Adipose tissue (tissue), 3 donors: ENCODE measurements at regions not wholly inside any gene's neighbourhood (a gene's known extent, or its start where the extent isn't known, plus 50 kb on each side); places are given as distances from the start of the nearest gene placed in this dataset.
"Not testable (repeated sequence)": the region's sequence is repeated elsewhere in the genome, so short reads cannot be mapped to it uniquely, and the experiment has no call there.

ENCODE experiments used
- H3K27ac ChIP-seq: one replicate; pipeline ENCODE4 v1.5.1; 2013; ENCODE audit warnings: low read depth, low read length
- WGBS, 3 donors: extraction: QIAGEN DNeasy Blood & Tissue Kit; methylation state at CpG; one replicate each; pipeline ENCODE4 v1.1.7; 2013; 5-methylcytosine and 5-hydroxymethylcytosine counted together
- donor health status: healthy with polysubstance abuse.
- donor health status: Bipolar disorder and iron deficiency.
- donor health status: healthy.

- no peak overlapping the region for H3K27ac ChIP-seq
- 47 to 80% (median 75%) methylated on average over 3 of the region's 3 CpGs for WGBS, 3 donors
Observed at GRCh38 chr11:26936109-26936508, 57.8 kb upstream of the FIBIN start.

- H3K27ac ChIP-seq = no peak overlapping the region
Observed at GRCh38 chr11:26937386-26937785, 56.5 kb upstream of the FIBIN start.

GRCh38 chr11:26940501-26940900, 53.4 kb upstream of the FIBIN start:
- 57 to 87% (median 84%) methylated on average over 2 of the region's 2 CpGs for WGBS, 3 donors
- H3K27ac ChIP-seq = not testable (repeated sequence)

GRCh38 chr11:26942356-26942755, 51.6 kb upstream of the FIBIN start:
- WGBS, 3 donors = 73 to 76% (median 75%) methylated on average over 3 of the region's 3 CpGs
- no peak overlapping the region for H3K27ac ChIP-seq

- 80 to 92% (median 90%) methylated on average over 3 of the region's 3 CpGs for WGBS, 3 donors
- no peak overlapping the region for H3K27ac ChIP-seq
Observed at GRCh38 chr11:26943636-26944035, 50.3 kb upstream of the FIBIN start.
